T-helper 1 cell treated with Interleukin-12 subunit alpha and Interleukin-12 subunit beta and Interleukin-4 antibody, amounts not matched to agents 30 ng/mL and 1 ng/mL, for 36 hours (primary cell): ENCODE measurements at regions not wholly inside any gene's neighbourhood (a gene's known extent, or its start where the extent isn't known, plus 50 kb on each side); places are given as distances from the start of the nearest gene placed in this dataset.
"Not testable (repeated sequence)": the region's sequence is repeated elsewhere in the genome, so short reads cannot be mapped to it uniquely, and the experiment has no call there.

ENCODE experiments used
- intact Hi-C: fragments of 100-400 bp; cut with micrococcal nuclease; formaldehyde crosslinking; loops from one replicate; pipeline ENCODE4 v1.15.1; 2024

- intact Hi-C loops: no loop called here
Observed at GRCh38 chr6:150681578-150682395, 82.1 kb downstream of the PLEKHG1 start.

- intact Hi-C loops: no loop called here
Observed at GRCh38 chr6:150683320-150683719, 83.6 kb downstream of the PLEKHG1 start.

- intact Hi-C loops: no loop called here
Observed at GRCh38 chr6:150684161-150684560, 84.5 kb downstream of the PLEKHG1 start.

- intact Hi-C loops: no loop called here
Observed at GRCh38 chr6:150684714-150685459, 85.2 kb downstream of the PLEKHG1 start.

- intact Hi-C loops: loop anchor here (1.0 kb wide), 1 partner anchor 129 kb away; no protein-coding TSS in a partner anchor
Observed at GRCh38 chr6:150685860-150686259, 86.2 kb downstream of the PLEKHG1 start.

- intact Hi-C loops: loop anchor here (1.0 kb wide), 1 partner anchor 129 kb away; no protein-coding TSS in a partner anchor
Observed at GRCh38 chr6:150686566-150686965, 86.9 kb downstream of the PLEKHG1 start.

- intact Hi-C loops: no loop called here
Observed at GRCh38 chr6:150687508-150687907, 87.8 kb downstream of the PLEKHG1 start.

GRCh38 chr6:150689900-150690590, 90.4 kb downstream of the PLEKHG1 start:
- intact Hi-C loops: no loop called here

GRCh38 chr6:150690681-150691080, 91.0 kb downstream of the PLEKHG1 start:
- intact Hi-C loops: no loop called here

- intact Hi-C loops: no loop called here
Observed at GRCh38 chr6:150691463-150691862, 91.8 kb downstream of the PLEKHG1 start.

GRCh38 chr6:150692604-150693003, 92.9 kb downstream of the PLEKHG1 start:
- intact Hi-C loops: no loop called here

GRCh38 chr6:150694889-150695288, 95.2 kb downstream of the PLEKHG1 start:
- intact Hi-C loops: no loop called here

GRCh38 chr6:150695652-150696051, 96.0 kb downstream of the PLEKHG1 start:
- intact Hi-C loops: no loop called here

- intact Hi-C loops: no loop called here
Observed at GRCh38 chr6:150696190-150696589, 96.5 kb downstream of the PLEKHG1 start.

GRCh38 chr6:150696918-150697317, 97.2 kb downstream of the PLEKHG1 start:
- intact Hi-C loops: not testable (repeated sequence)

- intact Hi-C loops: no loop called here
Observed at GRCh38 chr6:150697515-150697914, 97.8 kb downstream of the PLEKHG1 start.

- intact Hi-C loops: no loop called here
Observed at GRCh38 chr6:150698391-150698790, 98.7 kb downstream of the PLEKHG1 start.

GRCh38 chr6:150702675-150703074, 103.0 kb downstream of the PLEKHG1 start:
- intact Hi-C loops: no loop called here

- intact Hi-C loops: no loop called here
Observed at GRCh38 chr6:150704447-150705192, 104.9 kb downstream of the PLEKHG1 start.

- intact Hi-C loops: no loop called here
Observed at GRCh38 chr6:150705392-150705791, 105.7 kb downstream of the PLEKHG1 start.

GRCh38 chr6:150710236-150710635, 110.6 kb downstream of the PLEKHG1 start:
- intact Hi-C loops: no loop called here
